SK-N-MC (cell line): ENCODE measurements at regions not wholly inside any gene's neighbourhood (a gene's known extent, or its start where the extent isn't known, plus 50 kb on each side); places are given as distances from the start of the nearest gene placed in this dataset.

ENCODE experiments used
- EZH2 ChIP-seq: fragments of 200-600 bp; sonication (generic); IDR thresholded peaks from one replicate; pipeline ENCODE4 v1.6.1; 2017; ENCODE audit warnings: antibody characterized with exemption
- FOXP2 ChIP-seq: optimal IDR thresholded peaks from 2 replicates; pipeline ENCODE3; 2011; ENCODE audit warnings: mild to moderate bottlenecking, moderate library complexity; ENCODE audit not compliant: insufficient read depth; ENCODE audit errors: extremely low read length, control extremely low read depth
- POLR2AphosphoS5 ChIP-seq: IDR thresholded peaks from 2 replicates; pipeline ENCODE4 v1.6.1; 2012; ENCODE audit warnings: mild to moderate bottlenecking, low read depth, low read length, borderline replicate concordance

DNA sequence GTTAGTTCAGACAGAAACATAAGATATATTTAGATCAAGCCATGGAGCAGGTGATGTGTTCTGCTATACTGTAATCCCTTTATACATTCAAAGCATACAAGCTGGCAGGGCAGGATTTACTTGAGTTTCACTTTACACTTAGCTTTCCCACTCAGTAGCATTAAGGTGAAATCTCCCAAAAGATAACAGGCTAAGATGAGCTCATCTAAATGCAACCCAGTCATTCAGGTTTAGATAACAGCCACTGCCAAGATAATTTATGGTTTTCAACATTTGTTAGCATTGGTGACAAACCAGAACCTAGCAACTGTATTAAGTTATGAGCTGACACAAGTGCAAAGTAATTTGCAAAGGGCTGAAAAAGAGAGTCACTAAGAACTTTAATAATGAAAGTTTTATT is 925.1 kb upstream of the ATXN7L3B start:
- TF ChIP-seq EZH2 = no peak
- TF ChIP-seq POLR2AphosphoS5 = no peak
- TF ChIP-seq FOXP2 = no peak
